ENCODE measurements at regions not wholly inside any gene's neighbourhood (a gene's known extent, or its start where the extent isn't known, plus 50 kb on each side); places are given as distances from the start of the nearest gene placed in this dataset.

GRCh38 chr6:94184666-94185464, 765.5 kb upstream of the EPHA7 start:
- no peaks in the 10 kb centered on the region for H3K27me3 Mint-ChIP-seq (ENCODE audit: insufficient read depth)
- no peak overlapping the region for H3K4me3 Mint-ChIP-seq
- H3K27ac Mint-ChIP-seq, result no peak overlapping the region
- H3K4me1 Mint-ChIP-seq (ENCODE audit: low read depth), result no peaks in the 10 kb centered on the region
- peaks cover 57% of the 10 kb centered on the region for H3K9me3 Mint-ChIP-seq
- TF ChIP-seq CTCF (IDR thresholded peaks at IDR 0.05), result no peak
- H3K36me3 Mint-ChIP-seq (ENCODE audit: low read depth), result no peaks in the 10 kb centered on the region
- DNase-seq, result no peak

GRCh38 chr6:94177429-94177828, 758.1 kb upstream of the EPHA7 start:
- Mint-ChIP-seq H3K27me3 (ENCODE audit: insufficient read depth) (no peaks in the 10 kb centered on the region), H3K9me3 (peaks cover 42% of the 10 kb centered on the region), H3K4me3 (no peak overlapping the region), H3K36me3 (ENCODE audit: low read depth) (no peaks in the 10 kb centered on the region), H3K27ac (no peak overlapping the region), H3K4me1 (ENCODE audit: low read depth) (no peaks in the 10 kb centered on the region)
- no peak for DNase-seq
- no peak for TF ChIP-seq CTCF (IDR thresholded peaks at IDR 0.05)

GRCh38 chr6:94175465-94175864, 756.1 kb upstream of the EPHA7 start:
- Mint-ChIP-seq H3K27ac (no peak overlapping the region), H3K4me1 (ENCODE audit: low read depth) (no peaks in the 10 kb centered on the region), H3K36me3 (ENCODE audit: low read depth) (no peaks in the 10 kb centered on the region), H3K4me3 (no peak overlapping the region), H3K9me3 (peaks cover 39% of the 10 kb centered on the region), H3K27me3 (ENCODE audit: insufficient read depth) (no peaks in the 10 kb centered on the region)
- no peak for TF ChIP-seq CTCF (IDR thresholded peaks at IDR 0.05)
- no peak for DNase-seq

- H3K4me1 Mint-ChIP-seq (ENCODE audit: low read depth), result no peaks in the 10 kb centered on the region
Measured at GRCh38 chr6:94163877-94164276, 744.5 kb upstream of the EPHA7 start.

GRCh38 chr6:94150886-94151285, 731.5 kb upstream of the EPHA7 start:
- H3K36me3 Mint-ChIP-seq (ENCODE audit: low read depth), result no peaks in the 10 kb centered on the region
- H3K27me3 Mint-ChIP-seq (ENCODE audit: insufficient read depth), result no peaks in the 10 kb centered on the region
- H3K4me1 Mint-ChIP-seq (ENCODE audit: low read depth), result no peaks in the 10 kb centered on the region
- H3K27ac Mint-ChIP-seq, result no peak overlapping the region
- H3K9me3 Mint-ChIP-seq, result peaks cover 30% of the 10 kb centered on the region
- DNase-seq, result no peak
- no peak overlapping the region for H3K4me3 Mint-ChIP-seq
- no peak for TF ChIP-seq CTCF (IDR thresholded peaks at IDR 0.05)

More at GRCh38 chr6:94163877-94164276, 744.5 kb upstream of the EPHA7 start:
- DNase-seq, result no peak
- Mint-ChIP-seq H3K27ac (no peak overlapping the region), H3K9me3 (peaks cover 50% of the 10 kb centered on the region), H3K36me3 (ENCODE audit: low read depth) (no peaks in the 10 kb centered on the region), H3K27me3 (ENCODE audit: insufficient read depth) (no peaks in the 10 kb centered on the region), H3K4me3 (no peak overlapping the region)
- TF ChIP-seq CTCF (IDR thresholded peaks at IDR 0.05), result no peak
